Dedifferentiated amniotic fluid mesenchymal stem cell (primary cell): ENCODE measurements at regions not wholly inside any gene's neighbourhood (a gene's known extent, or its start where the extent isn't known, plus 50 kb on each side); places are given as distances from the start of the nearest gene placed in this dataset.
"Not testable (repeated sequence)": the region's sequence is repeated elsewhere in the genome, so short reads cannot be mapped to it uniquely, and the experiment has no call there.

ENCODE experiments used
- DNase-seq: peaks from one replicate; pipeline ENCODE4 v3.0.0-alpha.2; 2016; ENCODE audit errors: extremely low spot score

GRCh38 chr3:89747541-89748278 is 640.3 kb downstream of the EPHA3 start:
- DNase-seq = not testable (repeated sequence)

GRCh38 chr3:89762405-89762804 is 655.0 kb downstream of the EPHA3 start:
- no peak for DNase-seq

DNA sequence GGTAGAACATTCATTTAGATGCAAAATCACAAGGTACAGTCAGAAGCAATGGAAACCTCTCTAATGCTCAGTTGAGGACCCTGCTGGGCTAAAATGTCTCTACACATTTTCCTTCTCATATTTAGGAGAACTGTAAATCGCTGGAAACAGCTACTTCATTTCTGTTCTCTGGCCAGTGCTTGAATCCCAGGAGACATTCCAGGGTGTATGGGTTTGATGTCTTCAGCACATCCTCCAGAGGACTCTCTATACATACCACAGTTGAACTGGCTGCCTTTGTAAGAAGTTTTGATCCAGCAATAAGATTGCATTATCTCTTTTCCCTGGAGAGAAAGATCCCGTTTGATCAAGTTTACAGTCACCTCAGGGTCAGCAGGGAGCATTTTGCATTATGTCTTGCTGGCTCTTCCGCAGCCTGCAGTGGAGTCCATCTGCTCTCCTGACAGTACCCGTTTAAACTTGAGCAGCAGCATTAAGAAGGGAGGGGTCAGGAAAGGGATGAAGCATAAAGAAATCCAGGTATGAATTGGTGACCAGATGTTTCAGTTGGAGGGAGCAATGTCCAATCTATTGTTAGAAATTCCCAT is 676.0 kb downstream of the EPHA3 start:
- DNase-seq = no peak

DNA sequence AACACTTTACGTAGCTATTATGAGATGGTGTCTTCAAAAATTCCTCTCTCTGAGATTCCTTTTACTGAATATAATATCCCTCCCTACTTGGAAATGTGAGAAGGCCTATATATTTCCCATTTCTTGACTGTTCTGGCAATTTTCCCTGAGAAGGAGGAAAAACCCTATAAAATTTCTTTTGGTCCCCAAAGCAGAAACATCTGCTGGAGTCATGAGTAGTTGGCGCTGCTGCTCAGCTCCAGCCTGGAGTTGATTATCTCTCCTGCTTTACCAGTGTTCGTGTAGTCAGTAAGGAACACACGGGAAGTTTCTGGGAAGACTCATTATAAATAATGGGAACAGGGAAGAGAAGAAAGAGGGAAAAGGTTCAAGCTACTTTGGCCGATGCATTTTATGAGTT is 680.1 kb downstream of the EPHA3 start:
- no peak for DNase-seq

DNA sequence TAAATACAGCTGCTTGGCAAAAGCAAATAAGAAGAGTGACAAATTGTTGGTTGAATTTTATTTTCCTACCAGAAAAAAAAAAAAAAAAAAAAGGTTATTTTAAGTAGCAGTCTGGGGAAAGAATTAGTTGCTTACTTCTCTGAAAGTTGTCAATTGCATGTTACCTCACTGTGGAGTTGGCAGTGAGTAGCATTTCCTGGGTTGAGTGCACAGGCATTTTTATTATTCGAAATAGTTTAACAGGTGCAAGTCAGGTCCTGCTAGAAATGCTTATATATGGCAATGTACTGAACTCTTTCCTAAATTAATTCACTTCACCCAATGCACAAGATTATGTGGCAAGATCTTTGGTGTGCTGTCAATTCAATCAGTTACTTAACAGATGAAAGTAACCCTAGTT is 680.6 kb downstream of the EPHA3 start:
- no peak for DNase-seq

GRCh38 chr3:89795506-89795905 is 688.1 kb downstream of the EPHA3 start:
- DNase-seq = no peak

DNA sequence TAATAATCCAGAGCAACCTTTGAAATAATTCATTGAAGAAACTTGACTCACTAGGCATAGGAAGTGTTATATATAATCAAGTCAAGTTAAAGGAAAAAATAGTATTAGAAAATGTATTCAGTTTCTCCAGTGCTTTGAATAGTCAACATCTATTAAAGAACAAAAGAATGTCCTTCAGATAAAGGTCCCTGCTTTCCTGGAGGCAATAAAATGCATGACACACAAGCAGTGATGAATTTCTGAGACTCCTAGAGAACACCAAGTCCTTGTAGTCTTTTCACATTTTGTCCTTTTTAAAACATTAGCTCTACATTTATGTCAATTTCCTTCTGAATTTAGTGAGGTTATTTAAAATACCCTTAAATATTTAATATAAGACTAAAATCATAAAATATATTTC is 695.5 kb downstream of the EPHA3 start:
- DNase-seq = no peak

DNA sequence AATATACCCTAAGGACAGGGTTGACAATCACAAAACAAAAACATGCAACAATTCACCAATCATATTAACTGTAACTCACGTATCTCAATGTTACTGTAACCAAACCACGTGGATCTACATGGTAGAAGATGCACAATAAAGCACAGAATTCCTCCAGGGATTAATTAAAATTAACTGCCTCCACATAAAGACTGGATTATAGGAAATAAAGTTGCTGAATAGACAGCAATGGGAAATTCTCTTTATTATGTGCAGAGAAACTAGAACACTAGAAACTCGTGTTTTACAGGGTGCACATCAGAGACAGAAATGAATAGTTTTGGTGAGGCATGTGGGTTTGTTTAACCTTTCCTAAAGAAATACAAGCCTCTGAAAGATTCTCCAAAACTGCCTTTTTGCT is 696.3 kb downstream of the EPHA3 start:
- DNase-seq = no peak

DNA sequence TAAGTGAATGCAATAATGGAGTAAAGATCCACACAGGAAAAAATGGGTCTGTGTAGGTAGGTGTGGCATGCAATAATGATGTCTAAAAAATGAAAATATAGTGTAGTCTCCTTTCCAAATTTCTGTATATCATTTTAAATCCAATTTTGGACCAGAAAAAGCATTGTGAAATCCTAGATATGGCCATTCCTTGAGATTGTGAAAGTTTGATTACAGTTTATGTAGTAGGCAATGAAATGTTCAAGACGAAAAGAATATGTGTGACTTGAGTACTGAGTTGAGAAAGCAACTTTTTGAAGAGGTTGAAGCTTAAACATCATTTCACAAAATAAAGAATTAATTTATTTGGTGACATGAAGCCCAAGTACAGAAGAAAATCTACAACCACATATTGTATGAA is 698.7 kb downstream of the EPHA3 start:
- no peak for DNase-seq

GRCh38 chr3:89808680-89809197 is 701.3 kb downstream of the EPHA3 start:
- no peak for DNase-seq

DNA sequence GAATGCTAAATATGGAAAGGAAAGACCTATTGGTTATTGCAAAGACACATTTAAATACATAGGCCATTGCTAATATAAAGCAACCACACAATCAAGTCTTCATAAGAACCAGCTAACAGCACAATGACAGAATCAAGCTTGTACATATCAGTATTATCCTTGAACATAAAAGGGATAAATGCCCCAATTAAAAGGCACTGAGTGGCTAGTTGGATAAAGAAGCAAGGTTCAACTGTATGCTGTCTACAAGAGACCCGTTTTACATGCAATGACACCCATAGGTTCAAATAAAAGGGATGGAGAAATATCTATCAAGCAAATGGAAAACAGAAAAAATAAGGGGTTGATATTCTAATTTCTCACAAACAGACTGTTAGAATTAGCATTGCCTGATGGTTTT is 706.1 kb downstream of the EPHA3 start:
- no peak for DNase-seq

DNA sequence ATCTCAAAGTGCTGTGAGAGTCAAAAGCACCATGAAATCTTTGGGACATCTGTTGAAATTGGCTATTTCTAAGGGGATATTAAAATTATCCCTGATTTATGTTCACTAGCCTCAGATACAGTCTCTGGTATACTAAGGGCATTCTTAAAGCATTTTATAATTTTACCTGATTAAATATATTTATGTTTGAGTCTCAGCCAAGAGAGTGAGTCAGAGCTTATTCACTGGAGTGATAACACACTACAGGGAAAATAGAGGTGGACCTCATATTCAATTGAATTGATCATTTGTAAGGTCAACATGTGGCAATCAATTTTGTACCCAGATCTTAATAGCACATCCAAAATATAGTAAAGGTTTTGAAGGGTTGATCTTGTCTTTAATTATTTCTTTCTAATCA is 733.6 kb downstream of the EPHA3 start:
- no peak for DNase-seq

- no peak for DNase-seq
These were observed 737.6 kb downstream of the EPHA3 start for GRCh38 chr3:89845053-89845452.

GRCh38 chr3:89847955-89848354 is 740.5 kb downstream of the EPHA3 start:
- DNase-seq = no peak

GRCh38 chr3:89851974-89852621 is 744.7 kb downstream of the EPHA3 start:
- no peak for DNase-seq

DNA sequence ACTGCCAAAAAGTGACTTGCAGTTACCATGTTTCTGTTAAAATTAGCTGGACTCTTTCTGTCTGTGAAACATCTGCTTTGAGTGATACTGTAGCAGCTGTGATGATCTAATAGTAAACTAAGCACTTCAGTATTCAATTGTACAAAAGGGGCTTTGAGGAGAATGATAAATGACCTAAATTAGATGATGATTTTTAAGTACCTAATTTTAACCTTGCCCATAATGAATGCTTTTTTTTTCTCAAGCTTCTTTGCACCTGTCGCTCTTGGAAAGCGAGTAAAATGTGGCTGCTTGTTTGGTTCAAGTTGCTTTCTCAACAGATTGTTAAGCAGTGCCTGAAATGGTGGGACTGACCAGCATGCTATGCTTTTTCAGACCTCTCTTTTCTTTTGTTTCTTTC is 752.3 kb downstream of the EPHA3 start:
- DNase-seq = no peak

DNA sequence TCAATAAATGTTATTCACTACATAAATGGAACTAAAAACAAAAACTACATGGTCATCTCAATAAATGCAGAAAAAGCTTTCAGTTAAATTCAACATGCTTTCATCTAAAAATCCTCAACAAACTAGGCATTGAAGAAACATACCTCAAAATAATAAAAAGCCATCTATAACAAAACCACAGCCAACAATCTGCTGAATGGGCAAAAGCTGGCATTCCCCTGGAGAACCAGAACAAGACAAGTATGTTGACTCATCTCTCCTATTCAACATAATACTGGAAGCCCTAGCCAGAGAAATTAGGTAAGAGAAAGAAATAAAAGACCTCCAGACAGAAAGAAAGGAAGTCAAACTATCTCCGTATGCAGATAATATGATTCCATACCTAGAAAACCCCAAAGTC is 759.9 kb downstream of the EPHA3 start:
- no peak for DNase-seq

DNA sequence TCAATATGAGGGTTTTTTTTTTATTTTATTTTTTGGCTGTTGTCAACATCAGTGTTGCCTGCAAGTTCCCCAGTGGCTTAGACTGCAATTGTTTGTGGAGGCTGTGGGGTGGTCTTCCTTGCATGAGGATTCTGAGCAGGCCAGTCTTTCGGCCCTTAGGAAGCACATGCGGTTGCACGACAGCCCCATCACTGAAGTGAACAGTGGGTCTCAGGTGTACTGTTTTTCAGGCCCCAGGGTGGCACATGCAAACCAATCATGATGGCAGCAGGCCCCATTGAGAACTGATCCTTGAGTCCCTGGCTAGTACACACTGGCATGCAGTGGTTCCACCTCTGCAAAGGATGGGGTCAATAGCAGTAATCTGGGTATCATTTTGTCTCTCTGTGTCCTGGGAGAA is 768.7 kb downstream of the EPHA3 start:
- DNase-seq = no peak

GRCh38 chr3:89877230-89877629 is 769.8 kb downstream of the EPHA3 start:
- DNase-seq = no peak

DNA sequence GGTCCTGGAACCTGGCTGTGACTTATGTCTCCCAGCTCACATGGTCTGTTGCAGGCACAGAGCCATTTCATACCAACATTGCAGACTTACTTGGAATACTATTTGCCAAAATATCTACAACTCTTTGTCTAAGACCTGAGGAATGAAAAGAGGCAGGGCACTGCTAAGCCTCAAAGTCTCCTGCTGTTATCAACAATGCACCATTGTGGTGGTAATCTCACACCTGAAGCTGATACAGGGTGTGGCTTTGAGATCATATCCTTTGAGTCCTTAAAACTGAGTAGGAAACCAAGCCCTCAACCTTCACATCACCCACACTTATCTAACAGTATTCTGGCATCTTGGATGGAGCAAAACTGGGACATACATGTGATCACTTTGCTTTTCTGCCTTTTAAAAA is 782.0 kb downstream of the EPHA3 start:
- DNase-seq = no peak

- DNase-seq = no peak
These were observed 801.3 kb downstream of the EPHA3 start for GRCh38 chr3:89908711-89909213.

GRCh38 chr3:89912031-89912430 is 804.6 kb downstream of the EPHA3 start:
- DNase-seq = no peak
